ENCODE measurements at regions not wholly inside any gene's neighbourhood (a gene's known extent, or its start where the extent isn't known, plus 50 kb on each side); places are given as distances from the start of the nearest gene placed in this dataset.

- no peak for TF ChIP-seq POLR2A (IDR thresholded peaks at IDR 0.05)
- TF ChIP-seq, protein P1, sequence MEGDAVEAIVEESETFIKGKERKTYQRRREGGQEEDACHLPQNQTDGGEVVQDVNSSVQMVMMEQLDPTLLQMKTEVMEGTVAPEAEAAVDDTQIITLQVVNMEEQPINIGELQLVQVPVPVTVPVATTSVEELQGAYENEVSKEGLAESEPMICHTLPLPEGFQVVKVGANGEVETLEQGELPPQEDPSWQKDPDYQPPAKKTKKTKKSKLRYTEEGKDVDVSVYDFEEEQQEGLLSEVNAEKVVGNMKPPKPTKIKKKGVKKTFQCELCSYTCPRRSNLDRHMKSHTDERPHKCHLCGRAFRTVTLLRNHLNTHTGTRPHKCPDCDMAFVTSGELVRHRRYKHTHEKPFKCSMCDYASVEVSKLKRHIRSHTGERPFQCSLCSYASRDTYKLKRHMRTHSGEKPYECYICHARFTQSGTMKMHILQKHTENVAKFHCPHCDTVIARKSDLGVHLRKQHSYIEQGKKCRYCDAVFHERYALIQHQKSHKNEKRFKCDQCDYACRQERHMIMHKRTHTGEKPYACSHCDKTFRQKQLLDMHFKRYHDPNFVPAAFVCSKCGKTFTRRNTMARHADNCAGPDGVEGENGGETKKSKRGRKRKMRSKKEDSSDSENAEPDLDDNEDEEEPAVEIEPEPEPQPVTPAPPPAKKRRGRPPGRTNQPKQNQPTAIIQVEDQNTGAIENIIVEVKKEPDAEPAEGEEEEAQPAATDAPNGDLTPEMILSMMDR (IDR thresholded peaks at IDR 0.05) = no peak
Observed at GRCh38 chr13:84263354-84264069, 381.2 kb upstream of the SLITRK1 start.
